GM23338 (cell line): ENCODE measurements at regions not wholly inside any gene's neighbourhood (a gene's known extent, or its start where the extent isn't known, plus 50 kb on each side); places are given as distances from the start of the nearest gene placed in this dataset.
"Not testable (repeated sequence)": the region's sequence is repeated elsewhere in the genome, so short reads cannot be mapped to it uniquely, and the experiment has no call there.

Source experiments
- CREB1 ChIP-seq: fragments of 250-450 bp; sonication (Bioruptor Pico); IDR thresholded peaks from 2 replicates; pipeline ENCODE4 v1.5.0; 2020; ENCODE audit warnings: low read depth, mild to moderate bottlenecking, moderate library complexity
- EZH2 ChIP-seq: fragments of 200-600 bp; sonication (generic); IDR thresholded peaks from one replicate; pipeline ENCODE4 v1.8.0; 2017; ENCODE audit warnings: antibody characterized with exemption, mild to moderate bottlenecking, low read depth; ENCODE audit not compliant: unreplicated experiment
- EZH2phosphoT487 ChIP-seq: fragments of 200-600 bp; sonication (generic); IDR thresholded peaks from one replicate; pipeline ENCODE4 v1.8.1; 2018; ENCODE audit warnings: antibody characterized with exemption; ENCODE audit not compliant: unreplicated experiment
- JUNB ChIP-seq: IDR thresholded peaks from one replicate; pipeline ENCODE4 v1.6.1; 2016; ENCODE audit warnings: antibody characterized with exemption; ENCODE audit not compliant: unreplicated experiment
- POLR2AphosphoS5 ChIP-seq: IDR thresholded peaks from 2 replicates; pipeline ENCODE4 v1.6.1; 2016; ENCODE audit warnings: antibody characterized with exemption, low read depth
- REST ChIP-seq: IDR thresholded peaks from one replicate; pipeline ENCODE4 v1.6.1; 2018; ENCODE audit warnings: antibody characterized with exemption; ENCODE audit not compliant: unreplicated experiment
- STAT1 ChIP-seq: IDR thresholded peaks from one replicate; pipeline ENCODE4 v1.6.1; 2016; ENCODE audit warnings: antibody characterized with exemption; ENCODE audit not compliant: unreplicated experiment
- ZNF331 ChIP-seq: fragments of 250-450 bp; sonication (Bioruptor Pico); IDR thresholded peaks from 2 replicates; pipeline ENCODE4 v1.5.0; 2020; ENCODE audit warnings: low read depth, mild to moderate bottlenecking, moderate library complexity
- TF ChIP-seq, protein P1 (sequence below), 2 experiments: fragments of 200-600 bp in 1 of 2; sonication (generic) in 1 of 2; conservative IDR thresholded peaks; 2 replicates each; pipeline versions ENCODE4 v1.5.1 to v1.6.1; 2016 to 2017; ENCODE audit warnings: antibody characterized with exemption in 2 of 2, low read depth in 2 of 2, mild to moderate bottlenecking in 2 of 2, moderate library complexity in 1 of 2

- TF ChIP-seq, protein P1, sequence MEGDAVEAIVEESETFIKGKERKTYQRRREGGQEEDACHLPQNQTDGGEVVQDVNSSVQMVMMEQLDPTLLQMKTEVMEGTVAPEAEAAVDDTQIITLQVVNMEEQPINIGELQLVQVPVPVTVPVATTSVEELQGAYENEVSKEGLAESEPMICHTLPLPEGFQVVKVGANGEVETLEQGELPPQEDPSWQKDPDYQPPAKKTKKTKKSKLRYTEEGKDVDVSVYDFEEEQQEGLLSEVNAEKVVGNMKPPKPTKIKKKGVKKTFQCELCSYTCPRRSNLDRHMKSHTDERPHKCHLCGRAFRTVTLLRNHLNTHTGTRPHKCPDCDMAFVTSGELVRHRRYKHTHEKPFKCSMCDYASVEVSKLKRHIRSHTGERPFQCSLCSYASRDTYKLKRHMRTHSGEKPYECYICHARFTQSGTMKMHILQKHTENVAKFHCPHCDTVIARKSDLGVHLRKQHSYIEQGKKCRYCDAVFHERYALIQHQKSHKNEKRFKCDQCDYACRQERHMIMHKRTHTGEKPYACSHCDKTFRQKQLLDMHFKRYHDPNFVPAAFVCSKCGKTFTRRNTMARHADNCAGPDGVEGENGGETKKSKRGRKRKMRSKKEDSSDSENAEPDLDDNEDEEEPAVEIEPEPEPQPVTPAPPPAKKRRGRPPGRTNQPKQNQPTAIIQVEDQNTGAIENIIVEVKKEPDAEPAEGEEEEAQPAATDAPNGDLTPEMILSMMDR (conservative IDR thresholded peaks at IDR 0.05; ENCODE audit: low read depth in 2 of 2): not testable (repeated sequence)
- TF ChIP-seq JUNB; REST; STAT1; EZH2; POLR2AphosphoS5; EZH2phosphoT487; CREB1 (CRISPR knock-in tag); ZNF331 (CRISPR knock-in tag): not testable (repeated sequence)
These were observed 206.6 kb upstream of the HTR1E start for GRCh38 chr6:86730772-86731171.
